NCI-H345 treated with DMSO at 0.1 percent for 48 hours (cell line): ENCODE measurements at regions not wholly inside any gene's neighbourhood (a gene's known extent, or its start where the extent isn't known, plus 50 kb on each side); places are given as distances from the start of the nearest gene placed in this dataset.
A peak's percentile ranks its signal among the peaks of the same experiment; 100 is the strongest.
"Not testable (repeated sequence)": the region's sequence is repeated elsewhere in the genome, so short reads cannot be mapped to it uniquely, and the experiment has no call there.

Experiments used
- DNase-seq: peaks from one replicate; lab custom pipeline; 2025; ENCODE audit not compliant: unreplicated experiment; lab: John Stamatoyannopoulos, UW

DNA sequence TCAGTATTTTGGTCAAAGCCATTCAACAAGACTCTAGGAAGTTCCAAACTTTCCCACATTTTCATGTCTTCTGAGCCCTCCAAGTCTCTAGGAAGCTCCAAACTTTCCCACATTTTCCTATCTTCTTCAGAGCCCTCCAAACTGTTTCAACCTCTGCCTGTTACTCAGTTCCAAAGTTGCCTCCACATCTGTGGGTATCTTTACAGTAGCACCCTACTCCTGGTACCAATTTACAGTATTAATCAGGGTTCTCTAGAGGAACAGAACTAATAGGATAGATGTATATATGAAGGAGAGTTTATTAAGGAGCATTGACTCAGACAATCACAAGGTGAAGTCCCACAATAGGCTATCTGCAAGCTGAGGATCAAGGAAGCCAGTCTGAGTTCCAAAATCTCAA is 296.0 kb upstream of the CCL2 start:
- DNase-seq = not testable (repeated sequence)

- DNase-seq = no peak
Observed at GRCh38 chr17:33962857-33963655, 292.0 kb upstream of the CCL2 start.

DNA sequence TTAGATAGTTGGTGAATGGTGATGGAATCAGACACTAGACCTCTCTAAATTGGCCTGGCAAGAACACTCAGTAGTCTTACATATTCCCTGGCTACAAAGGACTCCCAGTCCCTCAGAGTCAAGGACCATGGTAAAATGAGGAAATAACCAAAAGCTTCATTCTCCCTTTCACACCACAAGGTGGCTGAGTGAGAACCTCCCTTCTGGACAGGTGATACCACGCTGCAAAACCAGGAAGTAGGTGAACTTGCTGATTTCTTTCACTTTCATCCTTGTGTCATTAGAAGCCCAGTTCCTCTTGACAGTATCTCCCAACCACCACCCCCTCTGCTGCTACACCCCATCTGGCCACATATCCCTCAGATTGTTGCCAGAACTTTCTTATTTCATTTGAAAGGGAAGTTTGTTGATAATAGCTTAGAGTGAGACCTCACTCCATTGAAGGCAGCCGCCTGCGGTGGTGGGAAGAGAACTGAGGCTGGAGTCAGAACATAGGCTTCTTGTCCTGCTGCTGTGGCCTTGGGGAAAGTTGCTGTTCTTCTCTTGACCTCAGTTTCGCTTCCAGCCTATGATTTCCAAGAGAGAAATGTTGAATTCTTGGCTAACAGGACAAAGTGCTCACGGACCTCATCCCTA is 290.6 kb upstream of the CCL2 start:
- DNase-seq = no peak

- no peak for DNase-seq
Observed at GRCh38 chr17:33966410-33967059, 288.6 kb upstream of the CCL2 start.

DNA sequence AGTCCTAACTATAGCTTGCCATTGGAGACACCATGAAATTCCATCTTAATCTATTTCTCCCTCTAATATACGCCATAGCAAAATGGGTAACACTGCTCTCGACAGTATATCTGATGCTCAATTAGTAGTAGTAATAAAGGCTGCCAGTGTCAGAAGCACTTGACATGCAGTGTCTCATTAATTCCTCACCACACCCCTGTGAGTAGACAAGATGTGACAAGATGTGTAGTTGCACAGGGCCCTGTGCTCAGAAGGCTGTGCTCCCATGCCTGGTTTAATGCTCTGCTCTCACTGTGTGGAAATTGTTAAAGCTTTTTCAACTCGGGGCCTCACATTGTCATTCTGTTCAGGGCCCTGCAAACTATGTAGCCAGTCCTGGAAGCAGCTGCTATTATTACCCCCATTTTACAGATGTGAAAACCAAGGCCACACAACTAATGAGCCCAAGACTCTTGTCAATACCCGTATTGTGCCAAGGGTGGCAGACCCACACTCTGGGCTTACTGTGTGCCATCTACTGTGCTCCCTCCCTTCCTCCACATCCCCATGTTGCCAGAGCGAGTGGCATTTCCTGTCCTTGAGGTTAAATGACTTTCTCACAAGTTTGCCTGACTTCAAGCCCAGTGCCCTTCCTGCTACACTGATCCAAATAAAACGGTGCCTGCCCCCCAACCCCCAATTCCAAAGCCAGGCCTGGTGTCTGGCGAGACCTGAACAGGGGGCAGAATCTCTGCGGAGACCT is 287.3 kb upstream of the CCL2 start:
- no peak for DNase-seq

DNA sequence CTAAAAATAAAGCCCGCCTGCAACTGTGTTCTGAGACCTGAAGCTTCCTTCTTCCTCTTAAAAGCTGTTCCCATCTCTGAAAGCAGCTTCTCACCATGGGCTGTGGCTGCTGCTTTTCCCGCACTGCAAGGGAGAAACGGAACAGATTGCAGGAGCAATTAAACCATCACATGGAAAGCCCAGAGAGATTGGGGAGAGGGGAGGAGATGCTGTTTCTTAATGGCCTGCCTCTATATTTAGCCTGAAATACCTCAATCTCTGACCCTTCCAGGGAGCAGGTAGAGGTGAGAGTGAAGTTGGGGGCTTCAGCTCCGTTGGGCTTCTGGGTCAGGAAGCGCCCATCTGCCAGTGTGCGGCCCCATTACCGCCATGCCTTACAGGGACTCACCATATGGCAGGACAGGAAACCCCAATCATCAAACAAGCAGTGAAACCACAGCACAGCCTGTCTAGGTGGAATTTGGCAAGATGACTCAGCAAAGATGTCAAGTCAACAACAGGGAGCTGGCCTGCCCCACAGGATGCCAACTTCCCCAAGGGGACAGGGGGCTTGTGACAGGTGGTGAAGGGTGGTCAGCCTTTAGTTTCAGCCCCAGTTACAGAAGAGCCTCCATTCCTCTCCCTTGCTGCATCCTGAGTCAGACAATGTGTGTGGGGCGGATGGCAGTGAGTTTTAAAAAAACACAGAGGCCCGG is 286.6 kb upstream of the CCL2 start:
- DNase-seq = no peak

GRCh38 chr17:33970279-33970678 is 284.8 kb upstream of the CCL2 start:
- no peak for DNase-seq

DNA sequence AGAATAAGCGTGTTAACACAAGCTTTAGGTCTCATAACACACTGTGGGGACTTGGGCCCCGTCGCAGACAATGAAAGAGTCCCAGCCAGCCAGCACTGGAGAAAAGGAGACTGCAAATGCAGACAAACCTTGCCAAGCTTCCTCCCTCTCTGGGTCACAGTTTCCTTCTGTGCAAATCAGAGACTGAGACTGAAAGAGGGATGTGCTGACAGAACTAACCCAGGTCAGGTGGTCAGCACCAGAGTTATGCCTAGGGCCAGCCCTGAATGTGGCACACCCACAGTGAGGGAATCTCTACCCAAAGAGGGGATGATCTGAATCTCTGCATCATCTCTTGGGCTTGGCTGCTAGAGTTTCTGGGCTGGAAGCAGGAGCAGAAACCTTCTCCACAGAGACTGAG is 282.3 kb upstream of the CCL2 start:
- DNase-seq = no peak

GRCh38 chr17:33973491-33973890 is 281.6 kb upstream of the CCL2 start:
- DNase-seq = no peak

GRCh38 chr17:33974276-33974675 is 280.8 kb upstream of the CCL2 start:
- DNase-seq = no peak

GRCh38 chr17:33976831-33977230 is 278.3 kb upstream of the CCL2 start:
- DNase-seq = no peak

- no peak for DNase-seq
Observed at GRCh38 chr17:33977729-33978514, 277.2 kb upstream of the CCL2 start.

DNA sequence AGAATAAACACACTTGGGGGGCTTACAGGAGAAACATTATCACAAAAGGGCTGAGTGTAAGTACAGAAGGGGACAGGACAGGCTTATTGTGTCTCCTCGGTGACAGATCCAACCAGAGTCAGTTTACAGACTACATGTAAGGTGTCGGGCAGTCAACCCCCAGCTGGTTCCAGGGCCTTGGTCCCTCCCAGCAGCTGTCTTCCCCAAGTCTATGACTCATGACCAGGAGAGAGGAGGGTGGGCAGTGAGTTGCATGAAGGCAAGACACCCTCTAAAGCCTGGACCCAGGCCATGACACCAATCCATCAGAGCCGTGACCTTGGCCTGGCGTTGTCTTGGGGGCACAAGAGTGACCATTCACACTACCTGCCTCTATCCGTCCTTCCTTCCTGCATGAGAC is 276.2 kb upstream of the CCL2 start:
- DNase-seq = no peak

DNA sequence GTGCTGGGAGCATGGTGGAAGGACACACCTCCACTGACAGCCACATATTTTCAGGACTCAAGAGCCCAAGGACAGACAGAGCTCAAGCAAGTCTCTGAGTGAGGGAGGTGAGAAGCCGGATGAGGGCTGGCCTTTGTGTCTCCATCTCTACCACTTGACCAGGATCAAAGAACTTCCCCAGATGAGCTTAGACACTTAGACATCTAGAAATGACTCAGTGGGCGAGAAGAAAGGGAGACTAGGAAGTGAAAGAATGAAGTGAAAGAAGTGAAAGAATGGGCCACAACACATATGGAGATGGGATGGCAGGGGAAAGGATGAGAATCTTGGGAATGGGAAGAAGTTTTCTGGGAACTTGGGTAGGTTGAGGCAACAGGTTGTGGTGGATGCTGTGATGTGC is 274.9 kb upstream of the CCL2 start:
- no peak for DNase-seq

- peak; percentile 76 for DNase-seq
Observed at GRCh38 chr17:33981711-33982601, 273.1 kb upstream of the CCL2 start.

DNA sequence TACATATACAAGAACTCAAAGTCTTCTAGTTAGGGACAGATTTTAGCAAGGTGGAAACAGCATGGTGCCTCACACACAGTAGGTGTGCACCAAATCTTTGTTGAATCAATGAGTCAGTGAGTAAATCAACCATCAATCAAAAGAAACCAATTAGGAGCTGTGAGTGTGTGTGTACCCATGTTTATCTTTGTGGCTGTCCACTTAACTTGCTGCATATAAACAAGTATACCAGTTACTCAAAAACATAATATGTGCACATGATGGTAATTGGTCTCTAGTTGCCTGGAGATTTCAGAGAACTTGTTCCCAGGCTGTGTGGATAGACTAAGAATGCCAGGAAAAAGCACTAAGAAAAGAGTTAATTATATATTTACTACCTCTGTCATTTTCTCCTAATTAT is 272.2 kb upstream of the CCL2 start:
- DNase-seq = no peak

- no peak for DNase-seq
Observed at GRCh38 chr17:33983824-33984574, 271.1 kb upstream of the CCL2 start.

- no peak for DNase-seq
Observed at GRCh38 chr17:33986088-33986487, 269.0 kb upstream of the CCL2 start.
